ENCODE measurements at regions not wholly inside any gene's neighbourhood (a gene's known extent, or its start where the extent isn't known, plus 50 kb on each side); places are given as distances from the start of the nearest gene placed in this dataset.
"Not testable (repeated sequence)": the region's sequence is repeated elsewhere in the genome, so short reads cannot be mapped to it uniquely, and the experiment has no call there.

DNA sequence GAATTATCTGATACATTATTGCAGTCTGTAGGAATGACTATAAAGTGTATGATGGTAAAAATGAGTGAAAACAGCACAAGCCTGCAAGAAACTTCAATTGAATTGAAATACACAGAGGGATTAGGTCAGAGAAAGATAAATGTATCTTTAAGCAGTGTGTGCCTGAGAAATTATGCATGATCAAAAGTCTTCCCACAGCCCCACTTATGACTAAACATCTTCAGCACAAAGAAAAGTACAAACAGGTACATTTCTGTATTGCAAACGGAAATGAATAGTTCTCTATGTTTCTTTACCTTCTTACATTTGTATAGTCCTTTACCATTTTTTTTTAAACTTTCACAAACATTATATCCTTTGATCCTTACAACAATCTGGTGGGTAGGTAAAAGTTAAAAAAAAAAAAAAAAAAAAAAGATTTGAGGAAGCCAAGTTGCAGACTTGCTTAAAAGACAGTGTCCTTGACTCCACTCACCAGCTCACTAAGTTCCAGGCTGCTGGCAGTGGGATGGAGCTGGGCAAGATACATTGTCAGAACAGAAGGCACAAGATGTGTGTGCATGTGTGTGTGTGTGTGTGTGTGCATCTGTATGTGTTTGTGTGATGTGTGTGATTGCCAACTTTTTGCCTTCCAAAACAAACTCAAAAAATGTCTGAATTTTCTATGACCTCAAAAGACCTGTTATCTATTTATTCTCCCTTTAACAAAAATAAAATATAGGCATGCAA lies 423.7 kb upstream of the ACVR2A start:
- no peak overlapping the region for H3K4me3 ChIP-seq (ENCODE audit: low read depth, low read length)
- H3K36me3 ChIP-seq (ENCODE audit: control insufficient read depth, insufficient read depth, low read length), result no peaks in the 10 kb centered on the region
- DNase-seq (ENCODE audit: low read depth) (peak; percentile 28), FAIRE-seq (no peak)
- TF ChIP-seq, protein P1, sequence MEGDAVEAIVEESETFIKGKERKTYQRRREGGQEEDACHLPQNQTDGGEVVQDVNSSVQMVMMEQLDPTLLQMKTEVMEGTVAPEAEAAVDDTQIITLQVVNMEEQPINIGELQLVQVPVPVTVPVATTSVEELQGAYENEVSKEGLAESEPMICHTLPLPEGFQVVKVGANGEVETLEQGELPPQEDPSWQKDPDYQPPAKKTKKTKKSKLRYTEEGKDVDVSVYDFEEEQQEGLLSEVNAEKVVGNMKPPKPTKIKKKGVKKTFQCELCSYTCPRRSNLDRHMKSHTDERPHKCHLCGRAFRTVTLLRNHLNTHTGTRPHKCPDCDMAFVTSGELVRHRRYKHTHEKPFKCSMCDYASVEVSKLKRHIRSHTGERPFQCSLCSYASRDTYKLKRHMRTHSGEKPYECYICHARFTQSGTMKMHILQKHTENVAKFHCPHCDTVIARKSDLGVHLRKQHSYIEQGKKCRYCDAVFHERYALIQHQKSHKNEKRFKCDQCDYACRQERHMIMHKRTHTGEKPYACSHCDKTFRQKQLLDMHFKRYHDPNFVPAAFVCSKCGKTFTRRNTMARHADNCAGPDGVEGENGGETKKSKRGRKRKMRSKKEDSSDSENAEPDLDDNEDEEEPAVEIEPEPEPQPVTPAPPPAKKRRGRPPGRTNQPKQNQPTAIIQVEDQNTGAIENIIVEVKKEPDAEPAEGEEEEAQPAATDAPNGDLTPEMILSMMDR (IDR thresholded peaks at IDR 0.05; ENCODE audit: insufficient read depth, low read length, severe bottlenecking), result no peak
- H3K27me3 ChIP-seq (ENCODE audit: control insufficient read depth, insufficient read depth, low read length), result no peaks in the 10 kb centered on the region

DNA sequence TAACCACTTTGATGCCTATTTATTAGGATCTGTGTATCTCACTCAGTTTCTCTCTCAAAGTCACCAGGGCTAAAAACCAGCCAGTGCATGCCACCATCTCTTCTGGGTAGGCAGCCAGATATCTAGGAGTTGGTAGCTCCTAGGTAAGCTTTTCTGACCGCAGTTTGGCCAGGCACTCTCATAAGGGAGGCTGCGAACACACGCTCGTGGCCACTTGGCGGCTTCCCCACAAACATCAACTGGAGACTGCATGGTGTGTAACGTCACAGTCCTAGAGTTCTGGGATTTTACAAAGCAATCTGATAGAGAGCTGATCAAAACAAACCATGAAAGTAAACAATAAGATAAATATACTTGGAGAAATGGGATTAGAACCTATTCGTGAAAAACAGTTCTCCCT lies 424.3 kb upstream of the ACVR2A start:
- DNase-seq (ENCODE audit: low read depth), result no peak
- no peak overlapping the region for H3K4me3 ChIP-seq (ENCODE audit: low read depth, low read length)
- TF ChIP-seq, protein P1 (IDR thresholded peaks at IDR 0.05; ENCODE audit: insufficient read depth, low read length, severe bottlenecking), result no peak
- H3K36me3 ChIP-seq (ENCODE audit: control insufficient read depth, insufficient read depth, low read length), result no peaks in the 10 kb centered on the region
- no peak for FAIRE-seq
- no peaks in the 10 kb centered on the region for H3K27me3 ChIP-seq (ENCODE audit: control insufficient read depth, insufficient read depth, low read length)

DNA sequence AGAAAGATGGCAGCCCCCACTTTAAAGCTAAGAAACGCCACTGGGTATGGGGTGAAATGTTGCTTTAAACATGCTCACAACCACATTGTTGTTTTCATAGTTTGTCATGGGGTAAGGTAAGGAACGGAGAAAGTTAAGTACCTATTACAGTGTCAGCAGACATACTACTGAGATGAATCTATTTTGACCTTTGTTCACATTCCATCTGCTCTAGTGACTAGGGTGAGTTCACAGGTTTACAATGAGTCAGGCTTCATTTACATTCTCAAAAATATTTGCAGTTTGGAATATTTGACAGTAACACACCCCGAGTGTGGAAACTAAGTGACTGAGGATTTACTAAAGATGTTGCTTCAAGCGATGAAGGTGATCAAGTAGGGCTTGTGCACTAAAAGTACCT lies 428.7 kb upstream of the ACVR2A start:
- Histone ChIP-seq H3K27me3 (ENCODE audit: control insufficient read depth, insufficient read depth, low read length) (no peaks in the 10 kb centered on the region), H3K36me3 (ENCODE audit: control insufficient read depth, insufficient read depth, low read length) (no peaks in the 10 kb centered on the region), H3K4me3 (ENCODE audit: low read depth, low read length) (no peak overlapping the region)
- TF ChIP-seq, protein P1 (IDR thresholded peaks at IDR 0.05; ENCODE audit: insufficient read depth, low read length, severe bottlenecking), result no peak
- FAIRE-seq (peak; percentile 77), DNase-seq (ENCODE audit: low read depth) (peak; percentile 93)

DNA sequence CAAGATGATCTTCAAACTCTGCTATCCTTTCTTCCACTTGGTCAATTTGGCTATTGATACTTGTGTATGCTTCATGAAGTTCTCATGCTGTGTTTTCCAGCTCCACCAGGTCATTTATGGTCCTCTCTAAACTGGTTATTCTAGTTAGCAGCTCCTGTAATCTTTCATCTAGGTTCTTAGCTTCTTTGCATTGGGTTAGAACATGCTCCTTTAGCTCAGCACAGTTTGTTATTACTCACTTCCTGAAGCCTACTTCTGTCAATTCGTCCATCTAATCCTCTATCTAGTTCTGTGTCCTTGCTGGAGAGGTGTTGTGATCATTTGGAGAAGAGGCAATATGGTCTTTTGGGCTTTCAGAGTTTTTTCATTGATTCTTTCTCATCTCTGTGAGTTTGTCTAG lies 430.2 kb upstream of the ACVR2A start:
- H3K27me3 ChIP-seq (ENCODE audit: control insufficient read depth, insufficient read depth, low read length); H3K36me3 ChIP-seq (ENCODE audit: control insufficient read depth, insufficient read depth, low read length); H3K4me3 ChIP-seq (ENCODE audit: low read depth, low read length): not testable (repeated sequence)
- DNase-seq (ENCODE audit: low read depth), result peak; percentile 65
- FAIRE-seq, result peak; percentile 66

DNA sequence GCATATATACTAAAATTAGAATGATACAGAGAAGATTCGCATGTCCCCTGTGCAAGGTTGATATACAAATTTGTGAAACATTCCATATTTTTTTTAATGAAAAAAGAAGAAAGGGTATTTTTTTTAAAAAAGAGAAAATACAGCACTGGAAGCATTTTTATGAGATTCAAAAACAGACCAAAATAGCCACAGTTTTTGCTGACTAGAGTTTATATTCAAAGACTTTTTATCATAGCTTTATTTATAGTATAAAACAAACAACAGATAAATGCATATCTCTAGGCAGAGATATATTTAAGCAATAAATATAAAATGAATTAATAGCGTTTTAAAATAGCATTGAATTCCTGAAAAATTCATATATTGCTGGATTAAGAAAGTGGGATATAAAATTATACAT lies 436.5 kb upstream of the ACVR2A start:
- Histone ChIP-seq H3K27me3 (ENCODE audit: control insufficient read depth, insufficient read depth, low read length) (no peaks in the 10 kb centered on the region), H3K4me3 (ENCODE audit: low read depth, low read length) (no peak overlapping the region), H3K36me3 (ENCODE audit: control insufficient read depth, insufficient read depth, low read length) (no peaks in the 10 kb centered on the region)
- no peak for DNase-seq (ENCODE audit: low read depth)
- TF ChIP-seq, protein P1 (IDR thresholded peaks at IDR 0.05; ENCODE audit: insufficient read depth, low read length, severe bottlenecking), result no peak
- no peak for FAIRE-seq

DNA sequence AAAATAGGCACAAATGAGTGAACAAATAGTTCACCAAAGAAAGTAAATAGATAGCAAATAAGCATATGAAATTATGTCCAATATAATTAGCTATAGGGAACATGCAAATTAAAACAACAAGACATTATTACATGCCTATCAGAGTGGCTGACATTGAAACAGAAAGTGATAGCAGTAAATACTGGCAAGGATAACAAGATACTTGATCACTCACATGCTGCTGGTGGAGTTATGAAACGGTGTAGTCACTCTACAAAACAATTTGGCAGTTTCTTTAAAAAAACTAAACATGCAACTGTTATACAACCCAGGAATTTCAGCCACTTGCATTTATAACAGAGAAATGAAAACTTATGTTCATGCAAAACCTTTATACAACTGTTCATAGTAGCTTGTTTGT lies 439.2 kb upstream of the ACVR2A start:
- FAIRE-seq, result no peak
- TF ChIP-seq, protein P1 (IDR thresholded peaks at IDR 0.05; ENCODE audit: insufficient read depth, low read length, severe bottlenecking), result no peak
- no peak for DNase-seq (ENCODE audit: low read depth)
- Histone ChIP-seq H3K27me3 (ENCODE audit: control insufficient read depth, insufficient read depth, low read length) (peaks cover under 1% of the 10 kb centered on the region), H3K4me3 (ENCODE audit: low read depth, low read length) (no peak overlapping the region), H3K36me3 (ENCODE audit: control insufficient read depth, insufficient read depth, low read length) (no peaks in the 10 kb centered on the region)

Data from bronchial epithelial cell (primary cell).